ENCODE measurements at regions not wholly inside any gene's neighbourhood (a gene's known extent, or its start where the extent isn't known, plus 50 kb on each side); places are given as distances from the start of the nearest gene placed in this dataset.
"Not testable (repeated sequence)": the region's sequence is repeated elsewhere in the genome, so short reads cannot be mapped to it uniquely, and the experiment has no call there.

- DNase-seq, result no peak
Observed at GRCh38 chr7:96770758-96771157, 61.1 kb upstream of the SEM1 start.

GRCh38 chr7:96772139-96772694 lies 62.6 kb upstream of the SEM1 start:
- DNase-seq, result no peak

GRCh38 chr7:96773483-96773882 lies 63.8 kb upstream of the SEM1 start:
- DNase-seq, result no peak

GRCh38 chr7:96774358-96774757 lies 64.7 kb upstream of the SEM1 start:
- no peak for DNase-seq

GRCh38 chr7:96775046-96775445 lies 65.4 kb upstream of the SEM1 start:
- no peak for DNase-seq

- DNase-seq, result no peak
Observed at GRCh38 chr7:96778263-96778662, 68.6 kb upstream of the SEM1 start.

- no peak for DNase-seq
Observed at GRCh38 chr7:96781919-96782318, 72.3 kb upstream of the SEM1 start.

GRCh38 chr7:96782686-96783298 lies 73.1 kb upstream of the SEM1 start:
- not testable (repeated sequence) for DNase-seq

- DNase-seq, result no peak
Observed at GRCh38 chr7:96784597-96784996, 75.0 kb upstream of the SEM1 start.

- DNase-seq, result no peak
Observed at GRCh38 chr7:96786261-96786997, 76.8 kb upstream of the SEM1 start.

- DNase-seq, result no peak
Observed at GRCh38 chr7:96786998-96787395, 77.4 kb upstream of the SEM1 start.

- no peak for DNase-seq
Observed at GRCh38 chr7:96789914-96790313, 80.3 kb upstream of the SEM1 start.

- no peak for DNase-seq
Observed at GRCh38 chr7:96792115-96792514, 82.5 kb upstream of the SEM1 start.

GRCh38 chr7:96794063-96794462 lies 84.4 kb upstream of the SEM1 start:
- DNase-seq, result no peak

GRCh38 chr7:96800122-96800521 lies 90.5 kb upstream of the SEM1 start:
- no peak for DNase-seq

- no peak for DNase-seq
Observed at GRCh38 chr7:96800824-96801223, 91.2 kb upstream of the SEM1 start.

GRCh38 chr7:96819111-96819700 lies 109.6 kb upstream of the SEM1 start:
- no peak for DNase-seq

GRCh38 chr7:96821131-96821530 lies 111.5 kb upstream of the SEM1 start:
- DNase-seq, result not testable (repeated sequence)

- no peak for DNase-seq
Observed at GRCh38 chr7:96822824-96823223, 113.2 kb upstream of the SEM1 start.

- DNase-seq, result no peak
Observed at GRCh38 chr7:96823274-96823673, 113.6 kb upstream of the SEM1 start.

GRCh38 chr7:96824686-96825085 lies 115.0 kb upstream of the SEM1 start:
- DNase-seq, result no peak

GRCh38 chr7:96825285-96825684 lies 115.6 kb upstream of the SEM1 start:
- DNase-seq, result no peak

- no peak for DNase-seq
Observed at GRCh38 chr7:96826089-96826488, 116.4 kb upstream of the SEM1 start.

GRCh38 chr7:96827701-96828100 lies 118.1 kb upstream of the SEM1 start:
- DNase-seq, result no peak
